Mammary epithelial cell (primary cell): ENCODE measurements at regions not wholly inside any gene's neighbourhood (a gene's known extent, or its start where the extent isn't known, plus 50 kb on each side); places are given as distances from the start of the nearest gene placed in this dataset.

ENCODE experiments used
- EZH2 ChIP-seq: IDR thresholded peaks from 2 replicates; pipeline ENCODE4 v1.6.1; 2012; ENCODE audit warnings: low read length, inconsistent platforms, borderline replicate concordance
- TF ChIP-seq, protein P1 (sequence below), 2 donors: IDR thresholded peaks in 1 of 2; conservative IDR thresholded peaks in 1 of 2; 2 replicates each; pipeline ENCODE4 v1.5.1; 2011 to 2012; ENCODE audit warnings: inconsistent platforms in 2 of 2, low read length in 2 of 2, mild to moderate bottlenecking in 2 of 2, control low read depth in 1 of 2, low read depth in 1 of 2; ENCODE audit not compliant: insufficient read depth in 1 of 2; ENCODE audit errors: extremely low read depth in 1 of 2

DNA sequence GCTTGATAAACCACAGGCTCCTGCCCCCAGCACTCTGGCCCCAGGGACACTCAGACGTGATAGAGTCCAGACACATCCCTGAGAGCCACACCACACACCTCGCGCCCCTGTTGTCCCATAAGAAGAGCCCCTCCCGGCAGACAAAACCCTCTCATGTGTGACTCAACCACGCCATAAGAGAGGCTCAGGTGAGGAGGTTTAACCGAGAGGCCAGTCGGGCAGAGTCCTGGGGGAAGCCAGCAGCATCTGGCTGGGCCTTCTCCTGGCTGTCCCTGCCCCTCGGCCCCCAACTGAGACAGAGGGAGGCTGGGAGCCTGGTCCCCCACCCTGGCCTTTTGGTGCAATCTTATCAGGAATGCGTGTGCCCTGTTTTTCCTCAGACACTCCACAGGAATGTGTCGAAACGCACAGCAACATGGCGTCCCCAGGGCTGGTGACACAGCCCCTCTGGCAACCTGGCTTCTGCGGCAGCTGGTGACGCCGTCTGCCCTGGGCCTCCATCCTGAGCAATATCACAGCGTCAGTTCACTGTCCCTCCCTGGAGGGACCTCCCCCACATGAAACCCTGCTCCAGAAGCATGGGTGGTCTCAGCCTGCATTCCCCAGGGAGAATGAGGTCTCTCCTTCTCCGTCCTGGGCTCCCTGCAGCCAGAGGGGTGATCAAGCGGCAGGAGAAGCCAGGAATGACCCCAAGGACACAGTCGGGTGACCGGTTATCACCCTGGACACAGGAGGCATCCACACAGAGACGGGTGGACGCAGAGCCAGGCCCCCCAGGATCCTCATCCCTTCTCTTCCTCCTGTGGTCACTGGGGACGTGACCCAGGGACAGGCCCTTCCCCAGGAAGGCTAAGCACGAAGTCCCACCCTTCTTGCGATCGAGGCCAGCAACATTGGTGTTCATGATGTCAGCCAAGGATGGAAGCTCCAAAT, 156.6 kb upstream of the AFDN start:
- TF ChIP-seq, protein P1, sequence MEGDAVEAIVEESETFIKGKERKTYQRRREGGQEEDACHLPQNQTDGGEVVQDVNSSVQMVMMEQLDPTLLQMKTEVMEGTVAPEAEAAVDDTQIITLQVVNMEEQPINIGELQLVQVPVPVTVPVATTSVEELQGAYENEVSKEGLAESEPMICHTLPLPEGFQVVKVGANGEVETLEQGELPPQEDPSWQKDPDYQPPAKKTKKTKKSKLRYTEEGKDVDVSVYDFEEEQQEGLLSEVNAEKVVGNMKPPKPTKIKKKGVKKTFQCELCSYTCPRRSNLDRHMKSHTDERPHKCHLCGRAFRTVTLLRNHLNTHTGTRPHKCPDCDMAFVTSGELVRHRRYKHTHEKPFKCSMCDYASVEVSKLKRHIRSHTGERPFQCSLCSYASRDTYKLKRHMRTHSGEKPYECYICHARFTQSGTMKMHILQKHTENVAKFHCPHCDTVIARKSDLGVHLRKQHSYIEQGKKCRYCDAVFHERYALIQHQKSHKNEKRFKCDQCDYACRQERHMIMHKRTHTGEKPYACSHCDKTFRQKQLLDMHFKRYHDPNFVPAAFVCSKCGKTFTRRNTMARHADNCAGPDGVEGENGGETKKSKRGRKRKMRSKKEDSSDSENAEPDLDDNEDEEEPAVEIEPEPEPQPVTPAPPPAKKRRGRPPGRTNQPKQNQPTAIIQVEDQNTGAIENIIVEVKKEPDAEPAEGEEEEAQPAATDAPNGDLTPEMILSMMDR (conservative IDR thresholded peaks at IDR 0.05 in 1 of 2, IDR thresholded peaks at IDR 0.05 in 1 of 2; ENCODE audit: extremely low read depth in 1 of 2, insufficient read depth in 1 of 2, low read depth in 1 of 2, low read length in 2 of 2), result no peak
- TF ChIP-seq EZH2, result no peak
